ENCODE measurements at regions not wholly inside any gene's neighbourhood (a gene's known extent, or its start where the extent isn't known, plus 50 kb on each side); places are given as distances from the start of the nearest gene placed in this dataset.
A peak's percentile ranks its signal among the peaks of the same experiment; 100 is the strongest.
"Not testable (repeated sequence)": the region's sequence is repeated elsewhere in the genome, so short reads cannot be mapped to it uniquely, and the experiment has no call there.

GRCh38 chr14:58746261-58746660 lies 108.5 kb downstream of the DACT1 start:
- Histone ChIP-seq H3K4me3 (no peak overlapping the region), H3K36me3 (ENCODE audit: low read depth) (no peaks in the 10 kb centered on the region), H3K27me3 (ENCODE audit: insufficient read depth, low read depth) (no peaks in the 10 kb centered on the region), H4K20me1 (ENCODE audit: insufficient read depth) (no peaks in the 10 kb centered on the region), H3K27ac (no peak overlapping the region), H3K4me2 (peak overlapping the region; percentile 33; the same call in 1 of the 2 replicates), H3K9me3 (ENCODE audit: insufficient read depth, low read depth) (no peaks in the 10 kb centered on the region), H3K79me2 (ENCODE audit: low read depth) (no peaks in the 10 kb centered on the region), H3K9me2 (ENCODE audit: insufficient read depth) (no peaks in the 10 kb centered on the region), H2AFZ (no peak overlapping the region), H3K4me1 (replicated peaks; ENCODE audit: insufficient read depth) (peaks cover 20% of the 10 kb centered on the region), H3F3A (ENCODE audit: insufficient read depth, low read depth) (0 out of 2 replicates have a peak, but pooled peaks cover 3% of the 10 kb centered on the region)
- BruUV-seq (replicated peaks), result no TSS peak
- TF ChIP-seq EZH2 (IDR thresholded peaks at IDR 0.05; ENCODE audit: low read depth) (no peak), CTCF (conservative IDR thresholded peaks at IDR 0.05) (no peak)
- DNase-seq, result peak in 1 of 2 experiments; percentile 75
- CTCF ChIA-PET, result no interaction called here
- intact Hi-C loops (cut with micrococcal nuclease; ENCODE audit: unreplicated experiment), result no loop called here
- POLR2A ChIA-PET (ENCODE audit: unreplicated experiment), result no interaction called here

GRCh38 chr14:58746701-58747100 lies 108.9 kb downstream of the DACT1 start:
- 0 out of 2 replicates have a peak, but pooled peaks cover 3% of the 10 kb centered on the region for H3F3A ChIP-seq (ENCODE audit: insufficient read depth, low read depth)
- H4K20me1 ChIP-seq (ENCODE audit: insufficient read depth), result no peaks in the 10 kb centered on the region
- no peaks in the 10 kb centered on the region for H3K36me3 ChIP-seq (ENCODE audit: low read depth)
- no peak for TF ChIP-seq EZH2 (IDR thresholded peaks at IDR 0.05; ENCODE audit: low read depth)
- no peak for TF ChIP-seq CTCF (conservative IDR thresholded peaks at IDR 0.05)
- peaks cover 20% of the 10 kb centered on the region for H3K4me1 ChIP-seq (replicated peaks; ENCODE audit: insufficient read depth)
- no peaks in the 10 kb centered on the region for H3K9me3 ChIP-seq (ENCODE audit: insufficient read depth, low read depth)
- H3K27ac ChIP-seq, result no peak overlapping the region
- H2AFZ ChIP-seq, result no peak overlapping the region
- H3K79me2 ChIP-seq (ENCODE audit: low read depth), result no peaks in the 10 kb centered on the region
- no peak overlapping the region for H3K4me3 ChIP-seq
- peak overlapping the region; percentile 33; the same call in 1 of the 2 replicates for H3K4me2 ChIP-seq
- H3K9me2 ChIP-seq (ENCODE audit: insufficient read depth), result no peaks in the 10 kb centered on the region
- no peak for DNase-seq
- no TSS peak for BruUV-seq (replicated peaks)
- POLR2A ChIA-PET (ENCODE audit: unreplicated experiment), result no interaction called here
- CTCF ChIA-PET, result no interaction called here
- intact Hi-C loops (cut with micrococcal nuclease; ENCODE audit: unreplicated experiment), result no loop called here
- H3K27me3 ChIP-seq (ENCODE audit: insufficient read depth, low read depth), result peaks cover 2% of the 10 kb centered on the region; the same call in 1 of the 2 replicates

GRCh38 chr14:58747181-58747580 lies 109.4 kb downstream of the DACT1 start:
- H3K4me3 ChIP-seq, result no peak overlapping the region
- CTCF ChIA-PET, result no interaction called here
- 0 out of 2 replicates have a peak, but pooled peaks cover 3% of the 10 kb centered on the region for H3F3A ChIP-seq (ENCODE audit: insufficient read depth, low read depth)
- POLR2A ChIA-PET (ENCODE audit: unreplicated experiment), result no interaction called here
- H3K9me3 ChIP-seq (ENCODE audit: insufficient read depth, low read depth), result no peaks in the 10 kb centered on the region
- peak in 1 of 2 experiments; percentile 50 for DNase-seq
- intact Hi-C loops (cut with micrococcal nuclease; ENCODE audit: unreplicated experiment), result no loop called here
- peak overlapping the region; percentile 33 for H3K4me2 ChIP-seq
- no peak overlapping the region for H3K27ac ChIP-seq
- no peaks in the 10 kb centered on the region for H4K20me1 ChIP-seq (ENCODE audit: insufficient read depth)
- H3K79me2 ChIP-seq (ENCODE audit: low read depth), result no peaks in the 10 kb centered on the region
- BruUV-seq (replicated peaks), result no TSS peak
- peaks cover 4% of the 10 kb centered on the region for H3K27me3 ChIP-seq (ENCODE audit: insufficient read depth, low read depth)
- H3K9me2 ChIP-seq (ENCODE audit: insufficient read depth), result no peaks in the 10 kb centered on the region
- no peaks in the 10 kb centered on the region for H3K36me3 ChIP-seq (ENCODE audit: low read depth)
- H2AFZ ChIP-seq, result no peak overlapping the region
- TF ChIP-seq CTCF (conservative IDR thresholded peaks at IDR 0.05), result no peak
- TF ChIP-seq EZH2 (IDR thresholded peaks at IDR 0.05; ENCODE audit: low read depth), result no peak
- H3K4me1 ChIP-seq (replicated peaks; ENCODE audit: insufficient read depth), result peaks cover 20% of the 10 kb centered on the region

- H3K4me1 ChIP-seq (replicated peaks; ENCODE audit: insufficient read depth), result peaks cover 20% of the 10 kb centered on the region
- DNase-seq; H3K27ac ChIP-seq; H3K79me2 ChIP-seq (ENCODE audit: low read depth); H3K27me3 ChIP-seq (ENCODE audit: insufficient read depth, low read depth); POLR2A ChIA-PET (ENCODE audit: unreplicated experiment); BruUV-seq (replicated peaks); H3K9me2 ChIP-seq (ENCODE audit: insufficient read depth); H4K20me1 ChIP-seq (ENCODE audit: insufficient read depth); H2AFZ ChIP-seq; CTCF ChIA-PET; H3K4me3 ChIP-seq; H3K9me3 ChIP-seq (ENCODE audit: insufficient read depth, low read depth); H3F3A ChIP-seq (ENCODE audit: insufficient read depth, low read depth); H3K36me3 ChIP-seq (ENCODE audit: low read depth); H3K4me2 ChIP-seq; intact Hi-C loops (cut with micrococcal nuclease; ENCODE audit: unreplicated experiment): not testable (repeated sequence)
Measured at GRCh38 chr14:58748251-58748650, 110.5 kb downstream of the DACT1 start.
